ENCODE measurements at regions not wholly inside any gene's neighbourhood (a gene's known extent, or its start where the extent isn't known, plus 50 kb on each side); places are given as distances from the start of the nearest gene placed in this dataset.
"Not testable (repeated sequence)": the region's sequence is repeated elsewhere in the genome, so short reads cannot be mapped to it uniquely, and the experiment has no call there.

GRCh38 chr7:85261336-85261735, 74.5 kb upstream of the SEMA3D start:
- no peaks in the 10 kb centered on the region for H3K9me3 ChIP-seq (ENCODE audit: severe bottlenecking)
- no peak overlapping the region for H3K4me3 ChIP-seq (ENCODE audit: low read depth, low read length)
- TF ChIP-seq CTCF (IDR thresholded peaks at IDR 0.05; ENCODE audit: low read depth, low read length): no peak
- no peaks in the 10 kb centered on the region for H3K36me3 ChIP-seq
- H3K27me3 ChIP-seq (ENCODE audit: insufficient read depth, low read depth, severe bottlenecking): no peaks in the 10 kb centered on the region
- no peak for DNase-seq
- no peak overlapping the region for H3K27ac ChIP-seq

- H3K9me3 ChIP-seq (ENCODE audit: severe bottlenecking); DNase-seq; H3K27ac ChIP-seq; H3K27me3 ChIP-seq (ENCODE audit: insufficient read depth, low read depth, severe bottlenecking); H3K36me3 ChIP-seq; H3K4me3 ChIP-seq (ENCODE audit: low read depth, low read length): not testable (repeated sequence)
Measured at GRCh38 chr7:85249787-85250186, 62.9 kb upstream of the SEMA3D start.

- Histone ChIP-seq H3K27ac (no peak overlapping the region), H3K4me3 (ENCODE audit: low read depth, low read length) (no peak overlapping the region)
Measured at GRCh38 chr7:85239109-85239508, 52.3 kb upstream of the SEMA3D start.

GRCh38 chr7:85237721-85238120, 50.9 kb upstream of the SEMA3D start:
- DNase-seq: no peak
- no peak for TF ChIP-seq CTCF (IDR thresholded peaks at IDR 0.05; ENCODE audit: low read depth, low read length)
- H3K9me3 ChIP-seq (ENCODE audit: severe bottlenecking): no peaks in the 10 kb centered on the region

More at GRCh38 chr7:85239109-85239508, 52.3 kb upstream of the SEMA3D start:
- no peak for DNase-seq
- Histone ChIP-seq H3K36me3 (no peaks in the 10 kb centered on the region), H3K27me3 (ENCODE audit: insufficient read depth, low read depth, severe bottlenecking) (no peaks in the 10 kb centered on the region), H3K9me3 (ENCODE audit: severe bottlenecking) (no peaks in the 10 kb centered on the region)
- no peak for TF ChIP-seq CTCF (IDR thresholded peaks at IDR 0.05; ENCODE audit: low read depth, low read length)

More at GRCh38 chr7:85237721-85238120, 50.9 kb upstream of the SEMA3D start:
- Histone ChIP-seq H3K27me3 (ENCODE audit: insufficient read depth, low read depth, severe bottlenecking) (no peaks in the 10 kb centered on the region), H3K4me3 (ENCODE audit: low read depth, low read length) (no peak overlapping the region), H3K27ac (no peak overlapping the region), H3K36me3 (no peaks in the 10 kb centered on the region)
